HG03060 (cell line): ENCODE measurements at regions not wholly inside any gene's neighbourhood (a gene's known extent, or its start where the extent isn't known, plus 50 kb on each side); places are given as distances from the start of the nearest gene placed in this dataset.

Source experiments
- ATAC-seq: cut with Tn5 transposase; IDR thresholded peaks from one replicate; pipeline ENCODE4 v1.9.1; 2021; ENCODE audit warnings: low read depth, moderate number of reproducible peaks; ENCODE audit not compliant: unreplicated experiment

- peak; percentile 71 for ATAC-seq
These were observed 103.0 kb upstream of the TBL1XR1 start for GRCh38 chr3:177300039-177300833.

- ATAC-seq = no peak
These were observed 103.6 kb upstream of the TBL1XR1 start for GRCh38 chr3:177300842-177301241.

GRCh38 chr3:177306252-177306651 is 109.0 kb upstream of the TBL1XR1 start:
- ATAC-seq = no peak

GRCh38 chr3:177307391-177307790 is 110.1 kb upstream of the TBL1XR1 start:
- ATAC-seq = no peak

DNA sequence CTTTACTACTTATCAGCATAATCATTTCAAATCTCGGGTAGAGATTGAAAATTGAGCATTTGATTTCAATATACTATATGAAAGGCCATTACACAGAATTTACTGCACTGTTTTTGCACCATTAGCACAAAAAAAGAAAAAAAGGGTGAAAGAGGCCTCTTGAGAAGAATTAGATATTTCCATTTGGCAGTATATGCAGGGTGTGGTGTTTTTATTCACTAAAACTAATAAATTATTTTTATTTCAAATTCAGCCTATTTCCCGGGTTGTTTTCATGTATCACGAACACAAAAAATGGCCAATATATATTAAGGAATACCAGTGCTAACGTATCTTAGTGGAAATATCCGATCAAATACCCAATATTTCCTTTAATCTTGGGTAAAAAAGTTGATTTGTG is 110.5 kb upstream of the TBL1XR1 start:
- no peak for ATAC-seq

DNA sequence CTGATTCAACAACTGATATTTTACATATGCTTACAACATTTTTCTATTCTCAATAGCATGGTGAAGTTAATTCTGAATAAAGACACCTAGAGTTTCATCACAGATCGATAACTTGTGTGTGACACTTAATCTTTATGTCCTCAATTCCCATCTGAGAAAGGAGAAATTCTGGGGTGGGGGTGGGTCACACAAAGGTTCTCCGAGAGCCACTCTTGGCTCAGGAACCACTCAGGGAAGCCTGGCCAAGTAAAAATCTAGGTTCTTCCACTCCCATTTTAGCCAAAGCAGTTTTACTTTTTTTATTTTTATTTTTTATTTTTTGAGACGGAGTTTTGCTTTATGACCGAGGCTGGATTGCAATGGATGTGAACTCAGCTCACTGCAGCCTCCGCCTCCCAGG is 111.0 kb upstream of the TBL1XR1 start:
- no peak for ATAC-seq

DNA sequence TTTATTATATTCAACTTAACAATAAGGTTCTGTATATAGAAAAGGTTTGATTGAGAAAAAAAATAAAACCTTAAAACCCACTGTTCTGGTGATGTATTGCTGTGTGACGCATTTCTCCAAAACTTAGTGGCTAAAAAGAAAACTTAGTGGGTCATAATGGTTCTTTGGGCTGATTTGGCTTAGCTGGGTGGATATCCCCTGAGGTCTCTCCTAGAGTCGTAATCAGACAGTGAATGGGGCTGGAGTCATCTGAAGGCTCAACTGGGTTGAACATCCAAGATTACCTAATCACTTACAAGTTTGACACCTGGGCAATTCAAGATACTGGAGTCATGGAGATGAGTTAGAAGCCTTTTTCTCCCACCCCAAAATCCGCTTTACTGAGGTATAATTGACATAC is 111.6 kb upstream of the TBL1XR1 start:
- no peak for ATAC-seq

GRCh38 chr3:177312491-177312890 is 115.2 kb upstream of the TBL1XR1 start:
- ATAC-seq = no peak

DNA sequence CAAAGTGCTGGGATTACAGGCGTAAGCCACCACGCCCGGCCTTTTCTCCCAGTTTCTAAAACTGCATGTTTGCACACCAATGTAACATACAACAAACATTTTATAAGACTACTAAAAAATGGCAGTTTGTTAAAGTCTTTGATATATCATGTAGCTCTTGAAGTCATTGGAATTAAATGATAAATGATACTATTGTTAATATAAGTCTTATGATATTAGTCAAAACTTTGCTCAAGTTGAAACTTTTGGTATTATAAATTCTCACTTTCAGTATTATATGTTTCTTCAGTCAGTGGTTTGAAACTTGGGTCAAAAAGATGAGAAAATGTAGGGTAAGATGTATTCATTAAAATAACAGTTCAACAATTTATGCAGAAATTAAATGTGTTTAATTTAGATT is 117.6 kb upstream of the TBL1XR1 start:
- peak; percentile 61 for ATAC-seq

DNA sequence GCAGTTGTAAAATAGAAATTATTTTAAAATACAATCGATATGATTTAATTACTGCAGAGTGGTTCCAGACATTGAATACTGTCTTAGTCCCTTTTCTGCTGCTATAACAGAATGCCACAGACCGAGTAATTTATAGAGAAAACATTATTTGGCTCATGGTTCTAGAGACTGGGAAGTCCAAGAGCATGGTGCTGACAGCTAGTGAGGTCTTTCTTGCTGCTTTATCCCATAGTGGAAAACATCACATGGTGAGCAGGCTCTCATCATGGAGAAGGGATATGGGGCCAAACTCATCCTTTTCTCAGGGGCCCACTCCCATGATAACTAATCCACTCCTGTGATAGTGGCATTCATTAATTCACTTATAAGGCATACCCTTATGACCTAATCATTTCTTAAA is 120.0 kb upstream of the TBL1XR1 start:
- ATAC-seq = no peak

GRCh38 chr3:177318559-177318958 is 121.3 kb upstream of the TBL1XR1 start:
- no peak for ATAC-seq

GRCh38 chr3:177320765-177321247 is 123.5 kb upstream of the TBL1XR1 start:
- ATAC-seq = peak; percentile 56

- no peak for ATAC-seq
These were observed 124.5 kb upstream of the TBL1XR1 start for GRCh38 chr3:177321819-177322218.

DNA sequence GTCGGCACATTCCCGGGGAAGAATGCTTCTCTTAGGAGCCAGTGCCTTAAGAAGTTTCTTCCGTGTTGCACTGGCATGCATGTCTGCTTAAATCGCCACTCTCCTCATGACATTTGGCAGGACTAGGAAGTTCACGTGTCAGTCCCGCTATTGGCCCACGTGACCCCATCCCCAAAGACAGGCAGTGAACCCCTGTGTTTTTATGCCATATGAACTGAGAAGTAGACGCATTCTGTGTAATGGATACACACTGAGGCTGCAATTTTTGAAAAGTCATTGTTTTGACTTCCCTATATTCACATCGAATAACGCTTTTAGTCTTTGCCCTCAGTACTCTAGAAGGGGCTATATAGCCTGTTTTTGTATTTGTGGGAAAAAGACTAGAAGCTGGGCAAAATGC is 125.6 kb upstream of the TBL1XR1 start:
- no peak for ATAC-seq

- ATAC-seq = no peak
These were observed 132.6 kb upstream of the TBL1XR1 start for GRCh38 chr3:177329854-177330253.

DNA sequence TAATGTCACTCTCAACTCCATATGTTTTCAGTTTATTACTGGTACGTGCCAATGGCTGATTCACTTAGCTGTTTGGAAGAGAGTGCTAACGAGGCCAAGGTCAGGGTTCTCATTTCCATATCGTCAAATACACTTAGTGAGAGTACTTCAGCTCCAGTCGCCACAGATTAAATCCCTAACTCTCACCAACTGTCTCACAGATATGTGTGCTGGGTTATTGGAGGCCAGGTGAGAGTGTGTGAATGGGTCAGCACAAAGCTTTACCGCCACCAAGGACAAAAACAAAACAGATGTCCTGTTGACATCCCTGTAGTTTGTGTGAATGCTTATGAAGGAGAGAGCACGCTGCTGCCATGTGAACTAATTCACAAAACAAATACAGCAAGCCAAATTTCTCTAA is 133.5 kb upstream of the TBL1XR1 start:
- ATAC-seq = no peak

GRCh38 chr3:177331203-177331835 is 134.0 kb upstream of the TBL1XR1 start:
- ATAC-seq = no peak

GRCh38 chr3:177332955-177333354 is 135.7 kb upstream of the TBL1XR1 start:
- ATAC-seq = no peak

DNA sequence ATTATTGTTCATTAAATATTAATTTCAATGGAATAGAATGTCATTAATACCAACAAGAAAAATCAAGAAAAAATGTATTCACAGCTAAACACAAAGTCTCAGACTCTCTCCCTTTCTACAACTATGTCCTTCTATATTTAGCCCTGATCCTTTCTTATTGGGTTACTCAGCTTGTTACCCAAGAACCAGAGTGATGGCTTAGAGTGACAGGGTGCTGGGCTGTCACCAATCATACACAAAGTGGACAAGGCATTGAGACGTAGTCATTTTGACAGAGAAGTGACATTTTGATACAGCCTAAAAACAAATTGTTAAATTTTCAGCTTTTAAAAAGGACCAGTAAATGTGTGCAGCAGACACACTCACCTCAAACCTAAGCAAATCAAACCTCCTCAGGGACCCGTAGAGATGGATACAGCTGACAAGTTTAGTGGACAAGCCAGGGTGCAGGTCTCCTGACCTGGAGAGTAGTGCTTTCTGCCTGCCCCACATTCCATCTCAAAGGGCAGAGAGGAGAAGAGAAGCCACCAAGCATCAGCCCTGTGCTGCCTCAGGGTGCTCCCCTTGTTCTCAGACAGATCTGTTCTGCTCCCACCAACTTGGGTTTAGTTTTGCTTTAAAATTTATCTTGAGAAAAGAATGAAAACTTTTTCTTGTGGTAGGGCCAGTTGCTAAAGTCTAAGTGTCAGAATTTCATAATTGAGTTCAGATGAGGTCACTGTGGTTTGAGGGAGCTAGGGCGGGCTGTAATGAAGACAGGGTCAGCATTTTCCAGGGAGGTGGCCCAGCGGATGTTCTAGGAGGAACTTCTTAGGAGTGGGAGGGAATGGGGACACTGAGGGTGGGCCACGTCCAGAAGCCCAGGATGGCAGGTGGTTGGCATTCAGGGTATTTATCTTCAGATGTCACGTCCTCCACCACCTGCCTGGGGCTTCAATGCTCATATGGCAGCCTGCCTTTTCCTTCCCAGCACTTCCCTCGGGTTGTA is 136.5 kb upstream of the TBL1XR1 start:
- ATAC-seq = no peak

GRCh38 chr3:177334803-177335202 is 137.5 kb upstream of the TBL1XR1 start:
- no peak for ATAC-seq

GRCh38 chr3:177335728-177336127 is 138.4 kb upstream of the TBL1XR1 start:
- ATAC-seq = no peak
